ENCODE measurements at regions not wholly inside any gene's neighbourhood (a gene's known extent, or its start where the extent isn't known, plus 50 kb on each side); places are given as distances from the start of the nearest gene placed in this dataset.

- no peaks in the 10 kb centered on the region for H3K27me3 ChIP-seq (ENCODE audit: insufficient read depth, low read length)
- H3K4me2 ChIP-seq (ENCODE audit: low read length) = no peak overlapping the region
- no peak overlapping the region for H3K9ac ChIP-seq (ENCODE audit: low read length)
- no peak overlapping the region for H3K27ac ChIP-seq (ENCODE audit: low read depth, low read length, poor library complexity, severe bottlenecking)
- no peak overlapping the region for H2AFZ ChIP-seq (ENCODE audit: low read length)
- no peaks in the 10 kb centered on the region for H3K4me1 ChIP-seq (ENCODE audit: insufficient read depth, low read length, severe bottlenecking)
- H4K20me1 ChIP-seq (ENCODE audit: insufficient read depth, low read length) = no peaks in the 10 kb centered on the region
- H3K4me3 ChIP-seq (ENCODE audit: low read depth, low read length, poor library complexity, severe bottlenecking) = no peak overlapping the region
- no peak for TF ChIP-seq CTCF (IDR thresholded peaks at IDR 0.05; ENCODE audit: low read length)
- TF ChIP-seq EZH2 (IDR thresholded peaks at IDR 0.05; ENCODE audit: borderline replicate concordance, low read length) = no peak
- H3K9me3 ChIP-seq (ENCODE audit: low read length) = no peaks in the 10 kb centered on the region
- no peaks in the 10 kb centered on the region for H3K79me2 ChIP-seq (ENCODE audit: insufficient read depth, low read length)
- no peaks in the 10 kb centered on the region for H3K9me2 ChIP-seq (ENCODE audit: low read depth, low read length)
- H3K36me3 ChIP-seq (ENCODE audit: insufficient read depth, low read length) = no peaks in the 10 kb centered on the region
- no peaks in the 10 kb centered on the region for H3F3A ChIP-seq (ENCODE audit: insufficient read depth, low read length)
These were observed 292.2 kb downstream of the GAS1 start for GRCh38 chr9:86655147-86655546.

GRCh38 chr9:86653466-86653865 lies 293.8 kb downstream of the GAS1 start:
- H3K4me2 ChIP-seq (ENCODE audit: low read length) = no peak overlapping the region
- H3K36me3 ChIP-seq (ENCODE audit: insufficient read depth, low read length) = no peaks in the 10 kb centered on the region
- H3K9me3 ChIP-seq (ENCODE audit: low read length) = no peaks in the 10 kb centered on the region
- TF ChIP-seq CTCF (IDR thresholded peaks at IDR 0.05; ENCODE audit: low read length) (no peak), EZH2 (IDR thresholded peaks at IDR 0.05; ENCODE audit: borderline replicate concordance, low read length) (no peak)
- H3K9ac ChIP-seq (ENCODE audit: low read length) = no peak overlapping the region
- no peak overlapping the region for H3K27ac ChIP-seq (ENCODE audit: low read depth, low read length, poor library complexity, severe bottlenecking)
- no peaks in the 10 kb centered on the region for H3K9me2 ChIP-seq (ENCODE audit: low read depth, low read length)
- H3F3A ChIP-seq (ENCODE audit: insufficient read depth, low read length) = no peaks in the 10 kb centered on the region
- no peaks in the 10 kb centered on the region for H3K27me3 ChIP-seq (ENCODE audit: insufficient read depth, low read length)
- H4K20me1 ChIP-seq (ENCODE audit: insufficient read depth, low read length) = no peaks in the 10 kb centered on the region
- H3K4me1 ChIP-seq (ENCODE audit: insufficient read depth, low read length, severe bottlenecking) = no peaks in the 10 kb centered on the region
- no peak overlapping the region for H3K4me3 ChIP-seq (ENCODE audit: low read depth, low read length, poor library complexity, severe bottlenecking)
- H3K79me2 ChIP-seq (ENCODE audit: insufficient read depth, low read length) = no peaks in the 10 kb centered on the region
- H2AFZ ChIP-seq (ENCODE audit: low read length) = no peak overlapping the region

GRCh38 chr9:86652736-86653135 lies 294.6 kb downstream of the GAS1 start:
- Histone ChIP-seq H3K4me3 (ENCODE audit: low read depth, low read length, poor library complexity, severe bottlenecking) (no peak overlapping the region), H3K9me2 (ENCODE audit: low read depth, low read length) (no peaks in the 10 kb centered on the region), H3K27ac (ENCODE audit: low read depth, low read length, poor library complexity, severe bottlenecking) (no peak overlapping the region), H3K4me1 (ENCODE audit: insufficient read depth, low read length, severe bottlenecking) (no peaks in the 10 kb centered on the region), H3K9ac (ENCODE audit: low read length) (no peak overlapping the region), H3F3A (ENCODE audit: insufficient read depth, low read length) (no peaks in the 10 kb centered on the region), H2AFZ (ENCODE audit: low read length) (no peak overlapping the region), H3K4me2 (ENCODE audit: low read length) (no peak overlapping the region), H3K27me3 (ENCODE audit: insufficient read depth, low read length) (no peaks in the 10 kb centered on the region), H3K79me2 (ENCODE audit: insufficient read depth, low read length) (no peaks in the 10 kb centered on the region), H3K9me3 (ENCODE audit: low read length) (no peaks in the 10 kb centered on the region), H4K20me1 (ENCODE audit: insufficient read depth, low read length) (no peaks in the 10 kb centered on the region), H3K36me3 (ENCODE audit: insufficient read depth, low read length) (no peaks in the 10 kb centered on the region)
- no peak for TF ChIP-seq EZH2 (IDR thresholded peaks at IDR 0.05; ENCODE audit: borderline replicate concordance, low read length)
- TF ChIP-seq CTCF (IDR thresholded peaks at IDR 0.05; ENCODE audit: low read length) = no peak

Data from OCI-LY1 (cell line).